ENCODE measurements at regions not wholly inside any gene's neighbourhood (a gene's known extent, or its start where the extent isn't known, plus 50 kb on each side); places are given as distances from the start of the nearest gene placed in this dataset.

GRCh38 chr9:7376213-7376612 lies 423.4 kb downstream of the DMAC1 start:
- H3K4me1 Mint-ChIP-seq (ENCODE audit: low read depth, unreplicated experiment): no peaks in the 10 kb centered on the region
- no peak overlapping the region for H3K4me3 Mint-ChIP-seq (ENCODE audit: unreplicated experiment)
- TF ChIP-seq CTCF (IDR thresholded peaks at IDR 0.05; ENCODE audit: insufficient read depth, low read depth, low read length): no peak
- TF ChIP-seq EZH2 (IDR thresholded peaks at IDR 0.05; ENCODE audit: insufficient read depth, low read length): no peak
- no peaks in the 10 kb centered on the region for H3K36me3 Mint-ChIP-seq (ENCODE audit: low read depth, unreplicated experiment)
- H3K27ac Mint-ChIP-seq (ENCODE audit: unreplicated experiment): no peak overlapping the region
- H3K4me3 ChIP-seq (ENCODE audit: insufficient read depth, low read depth, low read length): no peak overlapping the region
- no peaks in the 10 kb centered on the region for H3K27me3 Mint-ChIP-seq (ENCODE audit: low read depth, unreplicated experiment)
- FAIRE-seq (no peak), DNase-seq (ENCODE audit: low read depth) (no peak)
- no peaks in the 10 kb centered on the region for H3K36me3 ChIP-seq (ENCODE audit: insufficient read depth, low read length)
- no peaks in the 10 kb centered on the region for H3K4me1 ChIP-seq (ENCODE audit: insufficient read depth, low read length)
- no peaks in the 10 kb centered on the region for H3K79me2 ChIP-seq (ENCODE audit: insufficient read depth, low read length)
- H3K9ac ChIP-seq (ENCODE audit: low read length): no peak overlapping the region
- H2AFZ ChIP-seq (ENCODE audit: low read depth, low read length): no peak overlapping the region
- H3K9me3 ChIP-seq (ENCODE audit: insufficient read depth, low read depth, low read length): no peaks in the 10 kb centered on the region
- H3K27me3 ChIP-seq (ENCODE audit: insufficient read depth, low read length): no peaks in the 10 kb centered on the region
- no peak overlapping the region for H3K27ac ChIP-seq (ENCODE audit: low read depth, low read length)
- no peak overlapping the region for H3K4me2 ChIP-seq (ENCODE audit: low read length)
- no peaks in the 10 kb centered on the region for H4K20me1 ChIP-seq (ENCODE audit: insufficient read depth, low read length)
- H3K9me3 Mint-ChIP-seq (ENCODE audit: unreplicated experiment): peaks cover 4% of the 10 kb centered on the region

DNA sequence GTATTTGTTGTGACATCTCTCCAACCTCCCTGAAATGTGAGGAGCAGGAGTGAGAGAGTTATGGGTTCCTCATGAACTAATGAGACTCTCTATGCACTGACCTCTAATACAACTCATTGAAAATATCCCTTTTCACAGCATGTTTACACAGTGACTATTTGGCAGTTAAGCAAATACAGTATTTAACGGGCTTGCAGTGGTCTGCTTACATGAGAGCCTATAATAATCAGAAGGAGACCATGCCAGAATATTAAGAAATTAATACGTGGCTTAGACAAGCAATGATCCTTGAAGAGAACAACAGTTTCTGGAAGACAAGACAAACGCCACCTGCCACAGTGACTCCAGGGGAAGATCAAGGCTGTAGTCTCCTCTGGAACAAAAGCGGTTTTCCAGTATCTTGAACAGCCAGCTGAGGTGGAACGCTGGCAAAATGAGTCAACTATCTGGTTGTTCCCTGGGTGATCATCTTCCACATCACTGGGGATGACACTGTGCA lies 424.5 kb downstream of the DMAC1 start:
- Mint-ChIP-seq H3K27ac (ENCODE audit: unreplicated experiment) (no peak overlapping the region), H3K9me3 (ENCODE audit: unreplicated experiment) (peaks cover 4% of the 10 kb centered on the region), H3K27me3 (ENCODE audit: low read depth, unreplicated experiment) (no peaks in the 10 kb centered on the region), H3K36me3 (ENCODE audit: low read depth, unreplicated experiment) (no peaks in the 10 kb centered on the region), H3K4me1 (ENCODE audit: low read depth, unreplicated experiment) (no peaks in the 10 kb centered on the region), H3K4me3 (ENCODE audit: unreplicated experiment) (no peak overlapping the region)
- FAIRE-seq: no peak
- no peaks in the 10 kb centered on the region for H4K20me1 ChIP-seq (ENCODE audit: insufficient read depth, low read length)
- no peak overlapping the region for H3K27ac ChIP-seq (ENCODE audit: low read depth, low read length)
- H3K9ac ChIP-seq (ENCODE audit: low read length): no peak overlapping the region
- no peak for DNase-seq (ENCODE audit: low read depth)
- no peaks in the 10 kb centered on the region for H3K4me1 ChIP-seq (ENCODE audit: insufficient read depth, low read length)
- TF ChIP-seq CTCF (IDR thresholded peaks at IDR 0.05; ENCODE audit: insufficient read depth, low read depth, low read length) (no peak), EZH2 (IDR thresholded peaks at IDR 0.05; ENCODE audit: insufficient read depth, low read length) (no peak)
- H3K36me3 ChIP-seq (ENCODE audit: insufficient read depth, low read length): no peaks in the 10 kb centered on the region
- H3K9me3 ChIP-seq (ENCODE audit: insufficient read depth, low read depth, low read length): no peaks in the 10 kb centered on the region
- H3K79me2 ChIP-seq (ENCODE audit: insufficient read depth, low read length): no peaks in the 10 kb centered on the region
- H3K4me2 ChIP-seq (ENCODE audit: low read length): no peak overlapping the region
- H3K4me3 ChIP-seq (ENCODE audit: insufficient read depth, low read depth, low read length): no peak overlapping the region
- no peak overlapping the region for H2AFZ ChIP-seq (ENCODE audit: low read depth, low read length)
- H3K27me3 ChIP-seq (ENCODE audit: insufficient read depth, low read length): no peaks in the 10 kb centered on the region

DNA sequence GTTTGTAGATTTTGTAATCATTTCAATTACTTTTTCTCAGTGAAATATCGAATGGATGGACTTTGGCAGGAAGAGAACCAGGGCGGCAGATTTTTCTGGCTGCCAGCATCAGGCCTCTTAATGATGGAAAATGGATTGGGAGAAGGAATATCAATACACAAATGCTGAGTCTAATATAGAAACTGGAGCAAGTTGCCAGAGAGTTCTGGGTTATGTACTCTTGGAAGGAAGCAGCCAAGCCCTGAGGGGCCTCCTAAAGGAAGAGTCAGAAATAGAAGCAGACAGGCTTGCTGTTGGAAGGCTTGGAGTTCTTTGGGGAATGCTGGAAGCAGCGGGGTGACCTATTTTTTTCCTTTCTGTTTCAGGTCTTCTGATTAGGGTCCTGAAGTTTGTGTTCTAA lies 428.6 kb downstream of the DMAC1 start:
- Mint-ChIP-seq H3K36me3 (ENCODE audit: low read depth, unreplicated experiment) (no peaks in the 10 kb centered on the region), H3K27me3 (ENCODE audit: low read depth, unreplicated experiment) (no peaks in the 10 kb centered on the region), H3K4me1 (ENCODE audit: low read depth, unreplicated experiment) (peaks cover 4% of the 10 kb centered on the region), H3K27ac (ENCODE audit: unreplicated experiment) (no peak overlapping the region), H3K4me3 (ENCODE audit: unreplicated experiment) (no peak overlapping the region), H3K9me3 (ENCODE audit: unreplicated experiment) (no peaks in the 10 kb centered on the region)
- Histone ChIP-seq H3K79me2 (ENCODE audit: insufficient read depth, low read length) (no peaks in the 10 kb centered on the region), H3K9me3 (ENCODE audit: insufficient read depth, low read depth, low read length) (no peaks in the 10 kb centered on the region), H3K9ac (ENCODE audit: low read length) (no peak overlapping the region), H3K36me3 (ENCODE audit: insufficient read depth, low read length) (no peaks in the 10 kb centered on the region), H3K27ac (ENCODE audit: low read depth, low read length) (no peak overlapping the region), H3K4me3 (ENCODE audit: insufficient read depth, low read depth, low read length) (no peak overlapping the region), H3K4me2 (ENCODE audit: low read length) (no peak overlapping the region), H3K27me3 (ENCODE audit: insufficient read depth, low read length) (no peaks in the 10 kb centered on the region), H4K20me1 (ENCODE audit: insufficient read depth, low read length) (no peaks in the 10 kb centered on the region), H3K4me1 (ENCODE audit: insufficient read depth, low read length) (no peaks in the 10 kb centered on the region), H2AFZ (ENCODE audit: low read depth, low read length) (no peak overlapping the region)
- DNase-seq (ENCODE audit: low read depth) (no peak), FAIRE-seq (no peak)
- TF ChIP-seq CTCF (IDR thresholded peaks at IDR 0.05; ENCODE audit: insufficient read depth, low read depth, low read length) (no peak), EZH2 (IDR thresholded peaks at IDR 0.05; ENCODE audit: insufficient read depth, low read length) (no peak)

All from astrocyte (in vitro differentiated cells and primary cell).